22Rv1 (cell line): ENCODE measurements at regions not wholly inside any gene's neighbourhood (a gene's known extent, or its start where the extent isn't known, plus 50 kb on each side); places are given as distances from the start of the nearest gene placed in this dataset.

Experiments
- CTCF ChIP-seq: fragments of 450-650 bp; IDR thresholded peaks from 2 replicates; pipeline ENCODE4 v1.5.1; 2017; ENCODE audit warnings: mild to moderate bottlenecking
- ZFX ChIP-seq: fragments of 450-650 bp; IDR thresholded peaks from 2 replicates; pipeline ENCODE4 v1.6.1; 2017; ENCODE audit warnings: antibody characterized with exemption, borderline replicate concordance

- TF ChIP-seq CTCF, result no peak
- TF ChIP-seq ZFX, result no peak
These were observed 981.7 kb upstream of the NCAM2 start for GRCh38 chr21:20016435-20017005.
